A673 (cell line): ENCODE measurements at regions not wholly inside any gene's neighbourhood (a gene's known extent, or its start where the extent isn't known, plus 50 kb on each side); places are given as distances from the start of the nearest gene placed in this dataset.

Source experiments
- BruUV-seq: library from RNA; stranded (reverse); fragments of 400-500 nt; replicated peaks from 2 replicates; lab custom pipeline; 2021; lab: Mats Ljungman, UMichigan
- CTCF ChIA-PET: fragments of 300-600 bp; sonication (Branson Sonifier 250); formaldehyde crosslinking; loops from one replicate; lab custom pipeline; 2022; ENCODE audit warnings: antibody characterized with exemption; lab: Charles Lee
- POLR2A ChIA-PET: fragments of 300-600 bp; sonication (Branson Sonifier 250); formaldehyde crosslinking; loops from one replicate; lab custom pipeline; 2022; ENCODE audit warnings: antibody characterized with exemption; ENCODE audit not compliant: low non-redundant PET; lab: Charles Lee
- DNase-seq: peaks from one replicate; pipeline ENCODE4 v3.0.0-alpha.2; 2015; ENCODE audit warnings: low spot score
- H3K27ac ChIP-seq: fragments of 200-600 bp; sonication (generic); 2 replicates; pipeline ENCODE4 v1.5.1; 2016; ENCODE audit warnings: mixed run types, low read depth, mild to moderate bottlenecking, mixed read lengths, antibody characterized with exemption, low read length; ENCODE audit not compliant: poor library complexity, severe bottlenecking
- H3K27me3 ChIP-seq: fragments of 200-600 bp; sonication (generic); replicated peaks from 2 replicates; pipeline ENCODE4 v1.6.1; 2017; ENCODE audit warnings: mixed run types, low read depth, mild to moderate bottlenecking, mixed read lengths, antibody characterized with exemption, low read length; ENCODE audit not compliant: insufficient read depth, poor library complexity
- H3K36me3 ChIP-seq: fragments of 200-600 bp; sonication (generic); 2 replicates; pipeline ENCODE4 v1.6.1; 2016; ENCODE audit warnings: mixed run types, mild to moderate bottlenecking, mixed read lengths, antibody characterized with exemption, low read length; ENCODE audit not compliant: insufficient read depth, poor library complexity, severe bottlenecking
- H3K4me1 ChIP-seq: fragments of 200-600 bp; sonication (generic); 2 replicates; pipeline ENCODE4 v1.6.1; 2017; ENCODE audit warnings: mixed run types, mild to moderate bottlenecking, mixed read lengths, antibody characterized with exemption, low read length; ENCODE audit not compliant: insufficient read depth, poor library complexity, severe bottlenecking
- H3K4me3 ChIP-seq: fragments of 200-600 bp; sonication (generic); 2 replicates; pipeline ENCODE4 v1.5.1; 2016; ENCODE audit warnings: low read depth, mixed run types, mild to moderate bottlenecking, mixed read lengths, low read length; ENCODE audit not compliant: poor library complexity, severe bottlenecking
- H3K9me3 ChIP-seq: fragments of 200-600 bp; sonication (generic); 2 replicates; pipeline ENCODE4 v1.6.1; 2016; ENCODE audit warnings: mixed run types, low read depth, mild to moderate bottlenecking, mixed read lengths, antibody characterized with exemption, low read length; ENCODE audit not compliant: poor library complexity, severe bottlenecking
- EZH2 ChIP-seq: fragments of 200-600 bp; sonication (generic); IDR thresholded peaks from 2 replicates; pipeline ENCODE4 v1.6.1; 2017; ENCODE audit warnings: borderline replicate concordance, low read depth, mild to moderate bottlenecking, mixed read lengths, antibody characterized with exemption, low read length; ENCODE audit not compliant: poor library complexity, severe bottlenecking
- intact Hi-C: fragments of 100-400 bp; cut with micrococcal nuclease; formaldehyde crosslinking; loops from one replicate; pipeline ENCODE4 v1.10.0; 2022; ENCODE audit not compliant: unreplicated experiment
- TF ChIP-seq, protein P1 (sequence below): fragments of 300-800, 200-600 bp; sonication (generic); conservative IDR thresholded peaks from 2 replicates; pipeline ENCODE4 v1.5.1; 2017; ENCODE audit warnings: low read depth, mild to moderate bottlenecking, antibody characterized with exemption, low read length, moderate library complexity, mixed read lengths

DNA sequence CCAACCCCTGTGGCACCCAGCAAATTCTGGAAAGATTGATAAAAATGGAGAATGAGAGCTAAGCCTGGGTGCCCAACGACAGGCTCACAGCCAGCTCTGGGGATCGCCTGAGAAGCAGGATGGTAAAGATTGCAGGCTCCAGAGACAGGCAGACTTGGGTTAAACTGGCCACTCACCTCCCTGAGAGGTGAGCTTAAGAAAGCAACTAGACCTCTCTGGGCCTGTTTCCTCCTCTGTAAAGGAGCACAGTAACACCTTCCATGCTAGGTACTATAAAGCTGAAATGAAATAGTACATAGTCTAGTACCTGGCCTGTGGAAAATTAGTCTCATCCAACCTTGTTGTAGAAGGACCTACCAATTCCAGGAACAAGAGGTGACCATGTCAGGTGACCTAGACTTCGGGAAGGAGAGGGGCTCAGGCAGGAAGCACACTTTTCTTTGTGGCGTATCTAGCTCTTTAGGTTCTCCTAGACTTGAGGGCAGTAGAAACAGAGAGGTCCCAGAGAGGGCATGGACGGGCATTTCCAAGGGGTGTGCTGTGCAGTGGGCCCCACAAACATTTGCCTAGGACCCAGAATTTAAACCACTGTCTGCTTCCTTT, 142.8 kb upstream of the MYLIP start:
- Histone ChIP-seq H3K4me1 (peaks cover 10% of the 10 kb centered on the region), H3K27me3 (no peaks in the 10 kb centered on the region), H3K36me3 (no peaks in the 10 kb centered on the region), H3K9me3 (no peaks in the 10 kb centered on the region), H3K4me3 (no peak overlapping the region), H3K27ac (no peak overlapping the region)
- BruUV-seq, result no TSS peak
- TF ChIP-seq, protein P1, sequence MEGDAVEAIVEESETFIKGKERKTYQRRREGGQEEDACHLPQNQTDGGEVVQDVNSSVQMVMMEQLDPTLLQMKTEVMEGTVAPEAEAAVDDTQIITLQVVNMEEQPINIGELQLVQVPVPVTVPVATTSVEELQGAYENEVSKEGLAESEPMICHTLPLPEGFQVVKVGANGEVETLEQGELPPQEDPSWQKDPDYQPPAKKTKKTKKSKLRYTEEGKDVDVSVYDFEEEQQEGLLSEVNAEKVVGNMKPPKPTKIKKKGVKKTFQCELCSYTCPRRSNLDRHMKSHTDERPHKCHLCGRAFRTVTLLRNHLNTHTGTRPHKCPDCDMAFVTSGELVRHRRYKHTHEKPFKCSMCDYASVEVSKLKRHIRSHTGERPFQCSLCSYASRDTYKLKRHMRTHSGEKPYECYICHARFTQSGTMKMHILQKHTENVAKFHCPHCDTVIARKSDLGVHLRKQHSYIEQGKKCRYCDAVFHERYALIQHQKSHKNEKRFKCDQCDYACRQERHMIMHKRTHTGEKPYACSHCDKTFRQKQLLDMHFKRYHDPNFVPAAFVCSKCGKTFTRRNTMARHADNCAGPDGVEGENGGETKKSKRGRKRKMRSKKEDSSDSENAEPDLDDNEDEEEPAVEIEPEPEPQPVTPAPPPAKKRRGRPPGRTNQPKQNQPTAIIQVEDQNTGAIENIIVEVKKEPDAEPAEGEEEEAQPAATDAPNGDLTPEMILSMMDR, result no peak
- no peak for TF ChIP-seq EZH2
- POLR2A ChIA-PET, result no interaction called here
- CTCF ChIA-PET, result no interaction called here
- no peak for DNase-seq
- intact Hi-C loops, result no loop called here

DNA sequence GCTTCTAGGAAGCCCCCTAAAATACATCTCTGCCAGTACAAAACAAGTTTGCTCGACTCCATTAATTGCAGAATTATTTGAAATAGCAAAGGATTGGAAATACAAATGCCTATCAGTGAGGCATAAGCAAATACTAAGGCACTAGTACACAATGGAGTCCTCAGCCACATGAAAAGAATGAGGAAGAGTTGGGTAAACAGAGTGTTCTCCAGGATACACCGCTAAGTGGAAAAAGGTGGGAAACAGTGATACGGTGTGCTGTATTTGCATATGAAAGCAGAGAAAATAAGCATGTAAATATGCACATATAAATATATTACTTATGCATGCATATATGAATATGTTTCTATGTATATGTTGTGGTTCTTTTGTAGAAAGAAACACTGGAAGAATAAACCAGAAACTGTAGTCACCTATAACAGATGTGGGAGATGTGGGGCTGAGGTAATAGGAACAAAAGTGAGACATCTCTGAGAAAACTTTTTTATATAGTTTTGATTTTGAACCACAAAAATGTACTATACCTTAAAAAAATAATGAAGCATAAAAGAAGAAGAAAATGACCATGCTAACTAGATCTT, 143.4 kb upstream of the MYLIP start:
- no peak for DNase-seq
- no peak overlapping the region for H3K4me3 ChIP-seq
- BruUV-seq, result no TSS peak
- no peaks in the 10 kb centered on the region for H3K9me3 ChIP-seq
- H3K36me3 ChIP-seq, result no peaks in the 10 kb centered on the region
- no peak overlapping the region for H3K27ac ChIP-seq
- TF ChIP-seq EZH2, result no peak
- TF ChIP-seq, protein P1, result no peak
- peaks cover 10% of the 10 kb centered on the region for H3K4me1 ChIP-seq
- ChIA-PET CTCF (no interaction called here), POLR2A (no interaction called here)
- intact Hi-C loops, result no loop called here
- no peaks in the 10 kb centered on the region for H3K27me3 ChIP-seq

DNA sequence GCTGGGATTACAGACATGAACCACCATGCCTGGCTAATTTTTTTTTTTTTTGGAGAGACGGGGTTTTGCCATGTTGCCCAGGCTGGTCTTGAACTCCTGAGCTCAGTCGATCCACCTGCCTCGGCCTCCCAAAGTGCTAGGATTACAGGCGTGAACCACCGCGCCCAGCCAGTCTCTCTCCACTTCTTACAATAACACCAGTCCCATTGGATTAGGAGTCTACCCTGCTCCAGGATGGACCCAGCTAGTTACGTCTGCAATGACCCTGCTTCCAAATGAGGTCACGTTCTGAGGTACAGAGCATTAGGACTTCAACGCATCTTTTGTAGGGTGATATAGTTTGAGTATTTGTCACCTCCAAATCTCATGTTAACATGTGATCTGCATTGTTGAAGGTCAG, 146.9 kb upstream of the MYLIP start:
- no peak for DNase-seq
- POLR2A ChIA-PET, result no interaction called here
- intact Hi-C loops, result no loop called here
- Histone ChIP-seq H3K36me3 (no peaks in the 10 kb centered on the region), H3K27me3 (no peaks in the 10 kb centered on the region), H3K4me3 (no peak overlapping the region), H3K27ac (no peak overlapping the region), H3K9me3 (no peaks in the 10 kb centered on the region), H3K4me1 (no peaks in the 10 kb centered on the region)
- no TSS peak for BruUV-seq
- CTCF ChIA-PET, result no interaction called here
- TF ChIP-seq EZH2, result no peak
- TF ChIP-seq, protein P1, result no peak
